Uterus (tissue), 3 donors: ENCODE measurements at regions not wholly inside any gene's neighbourhood (a gene's known extent, or its start where the extent isn't known, plus 50 kb on each side); places are given as distances from the start of the nearest gene placed in this dataset.

Source experiments
- DNase-seq, 2 donors: peaks; one replicate each; pipeline ENCODE4 v3.0.0-alpha.2; 2019 to 2020
- H3K27ac ChIP-seq, 2 donors: fragments of 200-600 bp; sonication (generic); 1 replicate in 1 of 2; 2 replicates in 1 of 2; pipeline ENCODE4 v1.5.1; 2016 to 2018
- H3K27me3 ChIP-seq, 2 donors: fragments of 200-600 bp; sonication (generic); one replicate each; pipeline ENCODE4 v1.5.1; 2018 to 2019; ENCODE audit warnings: control low read depth in 1 of 2
- H3K36me3 ChIP-seq, 2 donors: fragments of 200-600 bp; sonication (generic); one replicate each; pipeline ENCODE4 v1.5.1; 2019; ENCODE audit warnings: control low read depth in 1 of 2
- H3K4me1 ChIP-seq, 2 donors: fragments of 200-600 bp; sonication (generic); one replicate each; pipeline ENCODE4 v1.5.1; 2018 to 2019; ENCODE audit warnings: control low read depth in 1 of 2
- H3K4me3 ChIP-seq, 2 donors: fragments of 200-600 bp; sonication (generic); 1 replicate in 1 of 2; 2 replicates in 1 of 2; pipeline ENCODE4 v1.5.1; 2018 to 2019; ENCODE audit warnings: mild to moderate bottlenecking in 1 of 2
- H3K9me3 ChIP-seq, 2 donors: fragments of 200-600 bp; sonication (generic); one replicate each; pipeline ENCODE4 v1.5.1; 2019; ENCODE audit warnings: control low read depth in 1 of 2
- CTCF ChIP-seq, 4 experiments: fragments of 200-600 bp in 2 of 4; fragments of 450-650 bp in 2 of 4; sonication (generic) in 2 of 4; IDR thresholded peaks; one replicate each; pipeline ENCODE4 v1.5.1; 2016 to 2019; ENCODE audit warnings: antibody characterized with exemption in 4 of 4, mild to moderate bottlenecking in 2 of 4, moderate library complexity in 1 of 4
- POLR2A ChIP-seq, 2 donors: fragments of 450-650 bp; IDR thresholded peaks; one replicate each; pipeline ENCODE4 v1.6.1; 2016; ENCODE audit warnings: antibody characterized with exemption in 2 of 2, mild to moderate bottlenecking in 1 of 2, moderate library complexity in 1 of 2
- intact Hi-C: fragments of 100-400 bp; cut with DNase I; formaldehyde crosslinking; loops from one replicate; pipeline ENCODE4 v1.15.1; 2023; ENCODE audit warnings: low total_unique reads
- donor health status: DM: yes; HTN: yes; CAD: no.

- Histone ChIP-seq H3K36me3 (no peaks in the 10 kb centered on the region), H3K9me3 (no peaks in the 10 kb centered on the region), H3K27ac (no peak overlapping the region), H3K27me3 (no peaks in the 10 kb centered on the region), H3K4me1 (no peaks in the 10 kb centered on the region), H3K4me3 (no peak overlapping the region)
- TF ChIP-seq POLR2A (IDR thresholded peaks at IDR 0.05), result no peak
- no peak for TF ChIP-seq CTCF (IDR thresholded peaks at IDR 0.05)
- DNase-seq, result no peak
- intact Hi-C loops, result no loop called here
Measured at GRCh38 chr6:163994566-163994965, 580.0 kb downstream of the QKI start.

DNA sequence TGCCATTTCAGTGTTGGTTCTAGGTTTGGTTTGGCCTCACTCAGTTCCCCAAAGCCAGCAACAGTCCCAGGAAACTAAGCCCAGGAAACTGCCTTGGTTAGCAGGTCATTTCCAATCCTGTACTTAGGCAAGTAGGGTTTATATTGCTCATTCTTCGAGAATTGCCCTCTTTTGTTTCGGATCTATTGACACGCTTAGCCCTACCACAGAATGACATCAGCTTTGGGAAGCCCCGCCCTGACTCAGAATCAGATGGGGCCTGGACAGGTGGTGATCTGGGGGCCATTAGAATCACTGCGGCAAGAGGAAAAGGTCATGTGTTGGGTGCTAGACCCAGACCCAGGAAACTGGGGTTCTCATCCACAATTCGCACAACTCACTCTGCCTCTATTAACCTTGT is 578.2 kb downstream of the QKI start:
- Histone ChIP-seq H3K4me3 (no peak overlapping the region), H3K27me3 (no peaks in the 10 kb centered on the region), H3K9me3 (no peaks in the 10 kb centered on the region), H3K4me1 (no peaks in the 10 kb centered on the region), H3K27ac (no peak overlapping the region), H3K36me3 (no peaks in the 10 kb centered on the region)
- intact Hi-C loops, result no loop called here
- DNase-seq, result no peak
- no peak for TF ChIP-seq POLR2A (IDR thresholded peaks at IDR 0.05)
- TF ChIP-seq CTCF (IDR thresholded peaks at IDR 0.05), result no peak

- H3K9me3 ChIP-seq, result no peaks in the 10 kb centered on the region
- no peaks in the 10 kb centered on the region for H3K4me1 ChIP-seq
- H3K27ac ChIP-seq, result no peak overlapping the region
- intact Hi-C loops, result no loop called here
- DNase-seq, result no peak
- TF ChIP-seq CTCF (IDR thresholded peaks at IDR 0.05) (no peak), POLR2A (IDR thresholded peaks at IDR 0.05) (no peak)
- H3K4me3 ChIP-seq, result no peak overlapping the region
- H3K27me3 ChIP-seq, result no peaks in the 10 kb centered on the region
- no peaks in the 10 kb centered on the region for H3K36me3 ChIP-seq
Measured at GRCh38 chr6:163992056-163992455, 577.5 kb downstream of the QKI start.

- Histone ChIP-seq H3K9me3 (no peaks in the 10 kb centered on the region), H3K4me1 (no peaks in the 10 kb centered on the region), H3K4me3 (no peak overlapping the region), H3K36me3 (no peaks in the 10 kb centered on the region), H3K27me3 (no peaks in the 10 kb centered on the region), H3K27ac (no peak overlapping the region)
- intact Hi-C loops, result no loop called here
- TF ChIP-seq CTCF (IDR thresholded peaks at IDR 0.05), result no peak
- TF ChIP-seq POLR2A (IDR thresholded peaks at IDR 0.05), result no peak
- DNase-seq, result no peak
Measured at GRCh38 chr6:163991321-163991720, 576.8 kb downstream of the QKI start.

DNA sequence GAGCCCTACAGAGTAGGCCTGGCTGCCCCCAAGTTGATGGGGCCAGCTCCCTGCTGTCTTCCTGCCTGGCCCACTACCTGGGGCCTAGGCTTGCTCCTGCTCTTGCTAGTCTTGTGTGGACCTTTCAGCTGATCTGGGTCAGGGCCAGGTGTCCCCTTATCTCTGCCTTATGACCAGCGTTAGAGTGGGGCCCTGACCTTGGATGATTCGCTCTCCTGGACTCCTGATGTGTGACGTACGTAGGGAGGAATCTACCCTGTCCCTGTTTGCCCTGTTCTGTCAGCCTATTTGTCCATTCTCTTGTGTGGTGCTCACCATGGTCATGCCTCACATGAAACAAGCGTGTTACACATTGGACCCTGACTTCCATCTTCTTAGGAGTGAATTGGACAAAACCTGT is 571.8 kb downstream of the QKI start:
- Histone ChIP-seq H3K4me3 (no peak overlapping the region), H3K27ac (no peak overlapping the region), H3K9me3 (no peaks in the 10 kb centered on the region), H3K36me3 (no peaks in the 10 kb centered on the region), H3K4me1 (no peaks in the 10 kb centered on the region), H3K27me3 (no peaks in the 10 kb centered on the region)
- TF ChIP-seq CTCF (IDR thresholded peaks at IDR 0.05) (no peak), POLR2A (IDR thresholded peaks at IDR 0.05) (no peak)
- DNase-seq, result no peak
- intact Hi-C loops, result no loop called here
